ENCODE measurements at regions not wholly inside any gene's neighbourhood (a gene's known extent, or its start where the extent isn't known, plus 50 kb on each side); places are given as distances from the start of the nearest gene placed in this dataset.

GRCh38 chr14:80446356-80446755, 235.1 kb upstream of the DIO2 start:
- DNase-seq: no peak

- no peak for DNase-seq
Observed at GRCh38 chr14:80445605-80446004, 234.3 kb upstream of the DIO2 start.

- DNase-seq: no peak
Observed at GRCh38 chr14:80434574-80435321, 223.4 kb upstream of the DIO2 start.

- no peak for DNase-seq
Observed at GRCh38 chr14:80433811-80434210, 222.5 kb upstream of the DIO2 start.

GRCh38 chr14:80428671-80429070, 217.4 kb upstream of the DIO2 start:
- DNase-seq: no peak

GRCh38 chr14:80428171-80428570, 216.9 kb upstream of the DIO2 start:
- no peak for DNase-seq

- DNase-seq: no peak
Observed at GRCh38 chr14:80427101-80427500, 215.8 kb upstream of the DIO2 start.

GRCh38 chr14:80426683-80427082, 215.4 kb upstream of the DIO2 start:
- DNase-seq: no peak

GRCh38 chr14:80425686-80426085, 214.4 kb upstream of the DIO2 start:
- peak; percentile 88 for DNase-seq

- no peak for DNase-seq
Observed at GRCh38 chr14:80419769-80420168, 208.5 kb upstream of the DIO2 start.

- no peak for DNase-seq
Observed at GRCh38 chr14:80419345-80419744, 208.0 kb upstream of the DIO2 start.

- DNase-seq: no peak
Observed at GRCh38 chr14:80415636-80416035, 204.3 kb upstream of the DIO2 start.

GRCh38 chr14:80414080-80414479, 202.8 kb upstream of the DIO2 start:
- no peak for DNase-seq

- DNase-seq: no peak
Observed at GRCh38 chr14:80404413-80404812, 193.1 kb upstream of the DIO2 start.

- DNase-seq: no peak
Observed at GRCh38 chr14:80403036-80403435, 191.7 kb upstream of the DIO2 start.

- DNase-seq: no peak
Observed at GRCh38 chr14:80395031-80395430, 183.7 kb upstream of the DIO2 start.

GRCh38 chr14:80393766-80394165, 182.5 kb upstream of the DIO2 start:
- DNase-seq: no peak

GRCh38 chr14:80390906-80391305, 179.6 kb upstream of the DIO2 start:
- DNase-seq: no peak

GRCh38 chr14:80388980-80389711, 177.8 kb upstream of the DIO2 start:
- DNase-seq: peak; percentile 17

GRCh38 chr14:80387563-80387981, 176.3 kb upstream of the DIO2 start:
- no peak for DNase-seq

- no peak for DNase-seq
Observed at GRCh38 chr14:80385336-80385735, 174.0 kb upstream of the DIO2 start.

- no peak for DNase-seq
Observed at GRCh38 chr14:80383223-80383622, 171.9 kb upstream of the DIO2 start.

- DNase-seq: no peak
Observed at GRCh38 chr14:80381807-80382363, 170.6 kb upstream of the DIO2 start.

- no peak for DNase-seq
Observed at GRCh38 chr14:80379035-80379434, 167.7 kb upstream of the DIO2 start.
